HG02763 (cell line): ENCODE measurements at regions not wholly inside any gene's neighbourhood (a gene's known extent, or its start where the extent isn't known, plus 50 kb on each side); places are given as distances from the start of the nearest gene placed in this dataset.

ENCODE experiments used
- ATAC-seq: cut with Tn5 transposase; IDR thresholded peaks from one replicate; pipeline ENCODE4 v1.9.1; 2021; ENCODE audit warnings: mild to moderate bottlenecking, moderate library complexity; ENCODE audit not compliant: unreplicated experiment

- no peak for ATAC-seq
Measured at GRCh38 chr2:145020139-145020538, 500.2 kb upstream of the ZEB2 start.

- no peak for ATAC-seq
Measured at GRCh38 chr2:145018502-145018901, 498.6 kb upstream of the ZEB2 start.

DNA sequence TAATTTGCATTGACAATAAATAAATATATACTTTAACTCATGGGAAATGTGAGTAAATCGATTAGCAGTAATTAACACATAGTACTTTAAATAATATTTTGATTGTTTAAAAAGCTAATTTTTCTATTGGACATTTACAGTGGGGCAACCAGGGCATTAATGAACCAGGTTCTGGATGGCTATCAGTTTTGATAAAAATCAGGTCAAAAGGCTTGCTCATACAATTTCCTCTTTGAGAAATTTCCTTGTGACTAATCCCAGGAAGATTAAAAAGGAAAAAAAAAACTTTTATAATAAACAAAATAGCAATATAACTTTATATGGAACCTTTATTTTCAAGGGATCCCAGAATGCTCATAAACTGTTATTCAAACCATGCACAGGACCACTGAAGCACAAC lies 497.2 kb upstream of the ZEB2 start:
- ATAC-seq, result no peak

GRCh38 chr2:145016711-145017110 lies 496.8 kb upstream of the ZEB2 start:
- no peak for ATAC-seq

DNA sequence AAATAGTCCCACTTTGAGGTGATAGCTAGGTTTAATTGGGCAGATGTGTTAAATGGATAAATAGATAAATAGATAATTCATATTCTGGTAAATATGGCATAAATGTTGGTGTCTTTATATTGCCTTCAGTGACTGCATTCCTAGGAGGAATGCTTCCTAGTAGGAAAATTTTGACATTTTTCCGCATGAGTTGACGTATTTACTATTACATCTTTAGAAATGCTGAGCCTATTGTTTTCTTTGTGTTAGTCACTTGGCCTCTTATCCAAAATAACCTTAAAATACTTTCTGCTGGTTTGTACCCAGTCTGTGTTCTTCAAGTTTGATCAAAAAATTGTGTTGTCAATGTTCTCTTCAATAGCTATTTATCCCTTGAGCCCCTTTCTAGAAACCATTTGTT lies 495.6 kb upstream of the ZEB2 start:
- no peak for ATAC-seq

DNA sequence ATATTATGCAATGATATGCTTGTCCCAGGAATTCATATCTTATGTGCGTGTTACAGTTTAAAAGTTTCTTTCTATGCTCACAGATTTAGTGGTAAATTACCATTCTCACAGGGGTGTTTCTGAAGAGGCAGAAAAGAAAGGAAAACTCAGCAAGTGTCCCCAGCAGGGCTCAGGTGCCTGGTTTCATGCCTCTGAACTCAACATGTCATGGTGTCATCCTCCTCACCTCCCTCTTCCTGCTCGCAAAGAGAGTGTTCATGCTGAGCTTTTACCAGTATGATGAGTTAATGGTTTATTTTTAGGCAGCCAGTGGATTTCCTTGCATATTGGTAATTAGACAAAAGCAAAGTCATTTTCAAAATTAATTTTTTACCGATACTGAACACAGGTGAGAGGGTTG lies 492.9 kb upstream of the ZEB2 start:
- no peak for ATAC-seq

DNA sequence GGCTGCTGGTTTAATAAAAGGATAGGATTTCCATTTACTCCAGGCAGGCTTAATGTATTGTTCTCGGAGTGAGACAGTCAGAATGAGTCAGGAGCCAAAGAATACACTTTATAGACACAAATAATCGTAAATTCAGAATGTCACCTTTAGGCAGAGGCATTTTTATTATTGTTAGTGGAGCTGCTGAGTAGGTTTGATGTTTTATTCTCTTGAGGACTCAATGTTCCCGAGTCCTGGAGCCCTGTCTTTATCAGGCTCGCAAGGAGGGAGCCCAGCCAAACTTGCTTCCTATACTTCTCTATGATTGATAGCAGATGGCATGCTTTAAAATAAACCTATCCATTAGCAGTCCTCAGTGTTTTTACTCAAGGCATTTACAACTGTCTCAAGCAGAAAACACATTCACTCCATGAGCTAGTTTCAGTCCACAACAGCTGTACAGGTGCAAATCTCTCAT lies 492.3 kb upstream of the ZEB2 start:
- no peak for ATAC-seq

DNA sequence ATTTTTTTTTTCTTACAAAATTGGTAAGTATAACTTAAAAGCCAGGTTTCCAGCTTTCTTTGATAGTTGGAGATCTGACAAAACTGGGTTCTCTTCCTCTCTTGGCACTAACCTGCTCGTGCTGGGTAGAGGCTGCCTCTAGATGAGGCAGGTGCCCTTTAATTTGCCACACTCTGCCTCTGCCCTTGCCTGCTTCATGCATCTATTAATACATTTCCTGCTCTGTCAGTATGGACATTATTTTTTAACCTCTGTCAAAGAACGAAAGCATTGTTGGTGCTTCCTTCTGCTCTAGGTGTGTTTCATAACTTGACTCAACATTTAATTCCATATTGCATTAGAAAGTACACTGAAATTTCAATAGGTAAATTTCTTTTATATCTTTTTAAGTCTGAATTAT lies 490.7 kb upstream of the ZEB2 start:
- ATAC-seq, result no peak

GRCh38 chr2:145007960-145008263 lies 488.0 kb upstream of the ZEB2 start:
- no peak for ATAC-seq

DNA sequence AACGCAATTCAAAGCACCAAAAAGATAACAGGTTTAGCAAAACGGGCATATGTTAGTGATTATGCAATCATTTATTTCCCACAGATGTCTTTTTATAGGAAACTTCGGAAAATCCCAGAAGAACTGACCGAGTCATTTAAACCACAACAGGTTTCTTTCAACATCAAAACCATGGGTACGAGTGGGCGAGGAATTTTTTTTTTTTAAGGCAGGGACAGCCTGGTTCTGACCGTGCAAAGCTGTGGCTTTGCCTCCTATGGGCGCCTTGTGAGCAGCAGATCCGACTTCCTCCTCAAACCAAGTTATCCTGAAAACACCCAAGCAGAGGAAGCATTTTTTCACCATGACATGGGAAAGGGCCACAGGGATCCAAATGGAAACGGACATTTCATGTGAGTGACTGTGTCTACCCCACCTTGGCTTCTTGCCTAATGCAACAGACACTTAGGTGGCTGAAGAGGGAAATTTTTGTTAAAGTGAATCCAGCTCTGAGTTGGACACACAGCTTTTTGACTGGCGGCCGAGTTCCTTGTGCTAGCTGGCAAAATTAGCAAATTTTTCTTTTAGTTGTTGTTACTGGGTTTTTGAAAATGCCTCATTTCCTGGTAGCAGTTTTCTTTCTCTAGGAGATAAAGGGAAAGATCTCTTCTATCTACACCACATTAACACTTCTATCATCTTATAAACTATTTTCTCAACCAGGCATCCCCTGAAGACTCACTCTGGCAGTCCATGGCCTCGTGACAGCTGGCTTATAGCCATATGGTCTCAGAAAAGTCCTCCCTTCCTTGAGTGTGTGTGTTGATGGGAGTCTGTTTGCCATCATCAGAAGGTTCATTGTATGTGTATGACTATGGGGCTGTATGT lies 487.4 kb upstream of the ZEB2 start:
- no peak for ATAC-seq

DNA sequence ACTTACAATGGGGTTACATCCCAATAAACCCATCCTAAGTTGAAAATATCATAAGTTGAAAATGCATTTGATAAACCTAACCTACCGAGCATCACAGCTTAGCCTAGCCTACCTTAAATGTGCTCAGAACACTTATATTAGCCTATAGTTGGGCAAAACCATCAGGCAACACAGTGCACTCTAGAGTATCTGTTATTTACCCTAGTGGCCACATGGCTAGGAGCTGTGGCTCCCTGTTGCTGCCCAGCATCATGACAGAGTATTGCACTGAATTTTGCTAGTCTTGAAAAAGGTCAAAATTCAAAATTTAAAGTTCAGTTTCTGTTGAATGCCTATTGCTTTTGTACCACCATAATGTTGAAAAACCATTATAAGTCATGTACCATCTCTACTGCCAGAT lies 482.7 kb upstream of the ZEB2 start:
- ATAC-seq, result no peak

- ATAC-seq, result no peak
Measured at GRCh38 chr2:145000376-145000775, 480.5 kb upstream of the ZEB2 start.

GRCh38 chr2:144999936-145000335 lies 480.0 kb upstream of the ZEB2 start:
- ATAC-seq, result no peak

GRCh38 chr2:144999071-144999875 lies 479.4 kb upstream of the ZEB2 start:
- no peak for ATAC-seq

DNA sequence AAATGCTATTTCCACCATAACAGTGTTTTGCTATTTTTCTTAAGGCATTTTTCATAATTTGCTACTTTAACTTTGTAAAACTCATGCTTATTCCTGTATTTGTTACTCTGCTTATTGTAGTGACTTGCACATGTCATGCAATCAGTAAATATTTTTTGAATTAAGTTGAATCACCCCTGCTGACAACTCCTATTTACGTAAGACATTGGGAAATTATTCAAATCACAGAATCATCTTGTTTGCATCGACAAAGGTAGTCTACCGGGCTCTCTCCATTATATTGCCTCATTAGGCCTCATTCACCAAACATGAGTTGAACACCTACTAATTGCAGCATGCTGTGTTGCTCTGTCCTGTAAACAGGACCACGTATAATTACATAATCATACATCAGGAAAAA lies 478.5 kb upstream of the ZEB2 start:
- ATAC-seq, result no peak

DNA sequence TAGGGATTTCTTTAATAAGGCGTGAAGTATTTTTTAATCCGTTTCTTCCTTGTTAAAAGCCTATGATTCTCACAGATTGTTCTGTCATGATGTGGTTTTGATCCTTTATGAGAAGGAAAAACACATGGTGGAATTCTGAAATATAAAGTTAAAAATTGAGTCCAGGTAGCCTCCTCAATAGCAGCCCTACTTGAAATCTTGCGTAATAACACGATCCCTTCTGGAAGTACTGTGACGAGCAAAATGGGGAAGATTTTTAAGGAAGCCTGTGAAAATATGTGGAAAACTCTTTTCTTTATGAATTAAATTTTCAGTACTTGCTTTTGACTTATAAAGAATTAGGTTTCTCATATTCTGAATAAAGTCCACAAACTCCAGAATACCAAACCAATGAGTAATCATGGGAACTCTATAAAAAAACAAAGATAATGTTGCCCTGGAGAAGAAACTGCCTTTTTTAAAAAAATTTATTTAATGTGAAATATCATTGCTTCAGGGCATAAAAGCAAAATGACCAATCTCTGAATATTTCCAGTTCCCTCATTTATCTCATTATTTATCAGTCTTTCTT lies 476.4 kb upstream of the ZEB2 start:
- no peak for ATAC-seq

- ATAC-seq, result no peak
Measured at GRCh38 chr2:144995482-144995881, 475.6 kb upstream of the ZEB2 start.

- no peak for ATAC-seq
Measured at GRCh38 chr2:144990661-144991060, 470.7 kb upstream of the ZEB2 start.

DNA sequence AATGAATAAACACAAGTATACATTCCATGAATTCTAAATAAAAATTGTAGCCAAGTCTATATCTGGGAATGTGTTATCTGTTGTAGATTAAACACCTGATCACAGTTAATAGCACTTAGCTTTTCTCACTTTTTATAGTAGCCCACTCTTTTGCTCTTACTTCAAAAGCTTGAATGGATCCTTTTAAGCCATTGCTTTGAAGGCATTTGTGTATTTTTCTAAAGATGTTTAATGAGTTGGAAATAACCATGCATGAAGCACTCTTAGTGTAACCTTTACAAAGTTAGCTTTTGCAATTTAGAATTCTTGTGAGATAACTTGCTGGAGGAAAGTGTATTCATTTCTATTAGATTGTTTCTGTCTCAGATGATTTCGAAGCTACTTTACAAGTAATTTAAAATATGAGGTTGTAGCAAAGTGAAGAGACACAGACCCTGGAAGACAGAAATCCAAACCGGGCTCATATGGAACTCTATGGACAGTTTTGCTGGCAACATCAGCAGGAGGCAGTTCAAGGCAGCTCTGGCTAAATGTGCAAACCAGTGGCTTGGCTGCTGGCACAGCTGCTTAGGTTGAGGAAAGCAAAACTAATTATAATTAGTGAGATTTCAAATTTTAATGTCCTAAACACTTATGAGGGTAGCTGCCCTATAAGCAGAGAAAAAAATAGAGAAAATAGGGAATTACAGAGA lies 469.8 kb upstream of the ZEB2 start:
- ATAC-seq, result no peak

GRCh38 chr2:144988591-144988990 lies 468.7 kb upstream of the ZEB2 start:
- no peak for ATAC-seq

- no peak for ATAC-seq
Measured at GRCh38 chr2:144986691-144987090, 466.8 kb upstream of the ZEB2 start.
